HAP-1 (cell line): ENCODE measurements at regions not wholly inside any gene's neighbourhood (a gene's known extent, or its start where the extent isn't known, plus 50 kb on each side); places are given as distances from the start of the nearest gene placed in this dataset.

Experiments used
- DNase-seq, 2 experiments: peaks; one replicate each; pipeline ENCODE4 v3.0.0-alpha.2; 2016 to 2020; ENCODE audit warnings: low spot score in 2 of 2
- H3K27me3 ChIP-seq: fragments of 250-450 bp; sonication (Bioruptor Pico); 2 replicates; pipeline ENCODE4 v1.5.1; 2020; ENCODE audit warnings: low read depth, mild to moderate bottlenecking, moderate library complexity
- H3K36me3 ChIP-seq: fragments of 250-450 bp; sonication (Bioruptor Pico); replicated peaks from 2 replicates; pipeline ENCODE4 v1.5.1; 2020; ENCODE audit warnings: mild to moderate bottlenecking
- H3K4me1 ChIP-seq: fragments of 250-450 bp; sonication (Bioruptor Pico); 2 replicates; pipeline ENCODE4 v1.5.1; 2020; ENCODE audit warnings: mild to moderate bottlenecking
- H3K4me3 ChIP-seq: fragments of 250-450 bp; sonication (Bioruptor Pico); 2 replicates; pipeline ENCODE4 v1.5.1; 2020; ENCODE audit warnings: mild to moderate bottlenecking, moderate library complexity
- H3K9me3 ChIP-seq: fragments of 250-450 bp; sonication (Bioruptor Pico); 2 replicates; pipeline ENCODE4 v1.5.1; 2020; ENCODE audit warnings: mild to moderate bottlenecking, moderate library complexity
- in situ Hi-C: fragments of 300-500 bp; cut with MboI; formaldehyde crosslinking; loops from 3 replicates; pipeline ENCODE4 v1.14.3; 2020; ENCODE audit warnings: low sequenced_read_pairs, inconsistent platforms, mixed read lengths

GRCh38 chr7:1368682-1369571 lies 90.3 kb downstream of the MICALL2 start:
- Histone ChIP-seq H3K9me3 (no peaks in the 10 kb centered on the region), H3K27me3 (peaks cover 3% of the 10 kb centered on the region; the same call in 1 of the 2 replicates), H3K4me3 (peak overlapping the region; percentile 25), H3K4me1 (peaks cover 10% of the 10 kb centered on the region; the same call in 1 of the 2 replicates), H3K36me3 (no peaks in the 10 kb centered on the region)
- DNase-seq = peak; percentile 76 to 96
- in situ Hi-C loops = no loop called here

- no peak overlapping the region for H3K4me3 ChIP-seq
- no peaks in the 10 kb centered on the region for H3K9me3 ChIP-seq
- peaks cover 10% of the 10 kb centered on the region; the same call in 1 of the 2 replicates for H3K4me1 ChIP-seq
- DNase-seq = no peak
- H3K36me3 ChIP-seq = no peaks in the 10 kb centered on the region
- in situ Hi-C loops = no loop called here
- H3K27me3 ChIP-seq = peaks cover 3% of the 10 kb centered on the region; the same call in 1 of the 2 replicates
These were observed 89.2 kb downstream of the MICALL2 start for GRCh38 chr7:1369916-1370657.

- H3K27me3 ChIP-seq = peaks cover 3% of the 10 kb centered on the region; the same call in 1 of the 2 replicates
- peaks cover 10% of the 10 kb centered on the region; the same call in 1 of the 2 replicates for H3K4me1 ChIP-seq
- no peak overlapping the region for H3K4me3 ChIP-seq
- H3K9me3 ChIP-seq = no peaks in the 10 kb centered on the region
- no peak for DNase-seq
- in situ Hi-C loops = no loop called here
- no peaks in the 10 kb centered on the region for H3K36me3 ChIP-seq
These were observed 88.5 kb downstream of the MICALL2 start for GRCh38 chr7:1370738-1371137.

GRCh38 chr7:1372063-1372462 lies 87.2 kb downstream of the MICALL2 start:
- no peak overlapping the region for H3K4me3 ChIP-seq
- H3K9me3 ChIP-seq = no peaks in the 10 kb centered on the region
- H3K36me3 ChIP-seq = no peaks in the 10 kb centered on the region
- in situ Hi-C loops = no loop called here
- peaks cover 10% of the 10 kb centered on the region; the same call in 1 of the 2 replicates for H3K4me1 ChIP-seq
- DNase-seq = no peak
- H3K27me3 ChIP-seq = peaks cover 3% of the 10 kb centered on the region; the same call in 1 of the 2 replicates

- Histone ChIP-seq H3K4me1 (peaks cover 10% of the 10 kb centered on the region; the same call in 1 of the 2 replicates), H3K4me3 (no peak overlapping the region), H3K27me3 (peaks cover 3% of the 10 kb centered on the region; the same call in 1 of the 2 replicates), H3K36me3 (no peaks in the 10 kb centered on the region), H3K9me3 (no peaks in the 10 kb centered on the region)
- in situ Hi-C loops = no loop called here
- DNase-seq = no peak
These were observed 86.4 kb downstream of the MICALL2 start for GRCh38 chr7:1372671-1373379.

GRCh38 chr7:1377111-1377909 lies 82.0 kb downstream of the MICALL2 start:
- in situ Hi-C loops = no loop called here
- H3K4me1 ChIP-seq = no peaks in the 10 kb centered on the region
- no peaks in the 10 kb centered on the region for H3K9me3 ChIP-seq
- no peaks in the 10 kb centered on the region for H3K36me3 ChIP-seq
- H3K27me3 ChIP-seq = peaks cover 15% of the 10 kb centered on the region; the same call in 1 of the 2 replicates
- no peak overlapping the region for H3K4me3 ChIP-seq
- DNase-seq = no peak

GRCh38 chr7:1378610-1379601 lies 80.4 kb downstream of the MICALL2 start:
- H3K4me1 ChIP-seq = no peaks in the 10 kb centered on the region
- no peak overlapping the region for H3K4me3 ChIP-seq
- no peaks in the 10 kb centered on the region for H3K36me3 ChIP-seq
- H3K27me3 ChIP-seq = peaks cover 26% of the 10 kb centered on the region
- no peak for DNase-seq
- no peaks in the 10 kb centered on the region for H3K9me3 ChIP-seq
- in situ Hi-C loops = no loop called here

- H3K9me3 ChIP-seq = no peaks in the 10 kb centered on the region
- in situ Hi-C loops = no loop called here
- DNase-seq = no peak
- H3K27me3 ChIP-seq = peaks cover 40% of the 10 kb centered on the region
- no peaks in the 10 kb centered on the region for H3K4me1 ChIP-seq
- no peaks in the 10 kb centered on the region for H3K36me3 ChIP-seq
- H3K4me3 ChIP-seq = no peak overlapping the region
These were observed 78.9 kb downstream of the MICALL2 start for GRCh38 chr7:1380231-1380815.

- Histone ChIP-seq H3K4me1 (no peaks in the 10 kb centered on the region), H3K36me3 (no peaks in the 10 kb centered on the region), H3K4me3 (no peak overlapping the region), H3K27me3 (peaks cover 47% of the 10 kb centered on the region), H3K9me3 (no peaks in the 10 kb centered on the region)
- in situ Hi-C loops = no loop called here
- DNase-seq = no peak
These were observed 78.3 kb downstream of the MICALL2 start for GRCh38 chr7:1380821-1381580.

- no peak for DNase-seq
- Histone ChIP-seq H3K27me3 (peaks cover 62% of the 10 kb centered on the region), H3K36me3 (no peaks in the 10 kb centered on the region), H3K9me3 (no peaks in the 10 kb centered on the region), H3K4me1 (no peaks in the 10 kb centered on the region), H3K4me3 (no peak overlapping the region)
- in situ Hi-C loops = no loop called here
These were observed 76.5 kb downstream of the MICALL2 start for GRCh38 chr7:1382553-1383397.
